H1 (cell line): ENCODE measurements at regions not wholly inside any gene's neighbourhood (a gene's known extent, or its start where the extent isn't known, plus 50 kb on each side); places are given as distances from the start of the nearest gene placed in this dataset.

Experiments
- KDM1A ChIP-seq: fragments of 200-600, 300-600 bp; sonication (generic); IDR thresholded peaks from 2 replicates; pipeline ENCODE4 v1.7.1; 2016; ENCODE audit warnings: mild to moderate bottlenecking, low read length, borderline replicate concordance
- KDM5A ChIP-seq: fragments of 200-600 bp; IDR thresholded peaks from 2 replicates; pipeline ENCODE4 v1.7.1; 2012; ENCODE audit warnings: mild to moderate bottlenecking, low read length, inconsistent platforms, mixed read lengths
- MAFK ChIP-seq: IDR thresholded peaks from 2 replicates; pipeline ENCODE4 v1.6.1; 2012; ENCODE audit warnings: low read depth, mild to moderate bottlenecking, improper control_type of control experiment, low read length
- RFX5 ChIP-seq: IDR thresholded peaks from 2 replicates; pipeline ENCODE4 v1.6.1; 2011; ENCODE audit warnings: low read depth, low read length, improper control_type of control experiment, borderline replicate concordance

- TF ChIP-seq KDM1A (no peak), KDM5A (no peak), MAFK (no peak), RFX5 (no peak)
Measured at GRCh38 chrX:7252013-7252610, 104.2 kb upstream of the PUDP start (continued).
